Fibroblast of lung (primary cell): ENCODE measurements at regions not wholly inside any gene's neighbourhood (a gene's known extent, or its start where the extent isn't known, plus 50 kb on each side); places are given as distances from the start of the nearest gene placed in this dataset.

Experiments used
- DNase-seq, 2 donors: peaks; one replicate each; pipeline versions ENCODE4 v3.0.0 to v3.0.0-alpha.2; 2010; ENCODE audit warnings: low read depth in 2 of 2
- H2AFZ ChIP-seq: 2 replicates; pipeline ENCODE4 v1.5.1; 2012; ENCODE audit warnings: low read length, control low read depth, inconsistent platforms
- H3K27ac ChIP-seq: 2 replicates; pipeline ENCODE4 v1.5.1; 2011; ENCODE audit warnings: low read length, control low read depth; ENCODE audit not compliant: insufficient read depth
- H3K27me3 ChIP-seq: 2 replicates; pipeline ENCODE4 v1.5.1; 2011; ENCODE audit warnings: mild to moderate bottlenecking, low read length; ENCODE audit not compliant: control insufficient read depth, insufficient read depth
- H3K36me3 ChIP-seq: 2 replicates; pipeline ENCODE4 v1.5.1; 2011; ENCODE audit warnings: low read length; ENCODE audit not compliant: control insufficient read depth, insufficient read depth
- H3K4me1 ChIP-seq: 2 replicates; pipeline ENCODE4 v1.5.1; 2011; ENCODE audit warnings: low read length; ENCODE audit not compliant: control insufficient read depth, insufficient read depth; ENCODE audit errors: extremely low read depth
- H3K4me2 ChIP-seq: 2 replicates; pipeline ENCODE4 v1.5.1; 2011; ENCODE audit warnings: low read length, control low read depth; ENCODE audit not compliant: insufficient read depth; ENCODE audit errors: extremely low read depth
- H3K4me3 ChIP-seq, 4 experiments: fragments of 200-600 bp in 1 of 4; sonication (generic) in 1 of 4; replicated peaks in 1 of 4; 2 replicates each; pipeline ENCODE4 v1.5.1; 2011 to 2016; ENCODE audit warnings: low read length in 4 of 4, low read depth in 3 of 4, mild to moderate bottlenecking in 3 of 4, control low read depth in 2 of 4, inconsistent platforms in 1 of 4, mixed read lengths in 1 of 4; ENCODE audit not compliant: insufficient read depth in 1 of 4; ENCODE audit errors: control extremely low read depth in 1 of 4
- H3K79me2 ChIP-seq: 2 replicates; pipeline ENCODE4 v1.5.1; 2012; ENCODE audit warnings: mild to moderate bottlenecking, low read length, inconsistent platforms; ENCODE audit not compliant: control insufficient read depth, insufficient read depth
- H3K9ac ChIP-seq: 2 replicates; pipeline ENCODE4 v1.5.1; 2011; ENCODE audit warnings: mild to moderate bottlenecking, low read length, control low read depth; ENCODE audit not compliant: insufficient read depth
- H3K9me3 ChIP-seq: 2 replicates; pipeline ENCODE4 v1.5.1; 2012; ENCODE audit warnings: low read depth, low read length; ENCODE audit not compliant: control insufficient read depth, insufficient read depth
- H4K20me1 ChIP-seq: 2 replicates; pipeline ENCODE4 v1.5.1; 2011; ENCODE audit warnings: low read length; ENCODE audit not compliant: control insufficient read depth, insufficient read depth; ENCODE audit errors: extremely low read depth
- CTCF ChIP-seq, 2 donors: IDR thresholded peaks in 1 of 2; conservative IDR thresholded peaks in 1 of 2; 1 replicate in 1 of 2; 2 replicates in 1 of 2; pipeline ENCODE4 v1.5.1; 2011 to 2012; ENCODE audit warnings: low read length in 2 of 2, control low read depth in 1 of 2, inconsistent platforms in 1 of 2, low read depth in 1 of 2, mild to moderate bottlenecking in 1 of 2
- EZH2 ChIP-seq: IDR thresholded peaks from 2 replicates; pipeline ENCODE4 v1.5.1; 2012; ENCODE audit warnings: low read length, control low read depth, mild to moderate bottlenecking; ENCODE audit errors: missing control alignments

GRCh38 chr2:180872255-180872654, 108.2 kb upstream of the UBE2E3 start:
- H3K36me3 ChIP-seq: no peaks in the 10 kb centered on the region
- H3K4me2 ChIP-seq: no peak overlapping the region
- H3K9ac ChIP-seq: no peak overlapping the region
- TF ChIP-seq EZH2 (no peak), CTCF (conservative IDR thresholded peaks at IDR 0.05 in 1 of 2, IDR thresholded peaks at IDR 0.05 in 1 of 2; ENCODE audit: low read depth in 1 of 2, low read length in 2 of 2) (no peak)
- DNase-seq: peak; percentile 42 to 76
- H3K4me3 ChIP-seq: no peak overlapping the region
- H3K9me3 ChIP-seq: no peaks in the 10 kb centered on the region
- no peak overlapping the region for H2AFZ ChIP-seq
- no peak overlapping the region for H3K27ac ChIP-seq
- no peaks in the 10 kb centered on the region for H3K79me2 ChIP-seq
- H3K4me1 ChIP-seq: no peaks in the 10 kb centered on the region
- no peaks in the 10 kb centered on the region for H4K20me1 ChIP-seq
- H3K27me3 ChIP-seq: no peaks in the 10 kb centered on the region

GRCh38 chr2:180871649-180872048, 108.8 kb upstream of the UBE2E3 start:
- Histone ChIP-seq H3K4me3 (no peak overlapping the region), H3K4me2 (no peak overlapping the region), H3K79me2 (no peaks in the 10 kb centered on the region), H3K27me3 (no peaks in the 10 kb centered on the region), H3K36me3 (no peaks in the 10 kb centered on the region), H3K27ac (no peak overlapping the region), H4K20me1 (no peaks in the 10 kb centered on the region), H3K9me3 (no peaks in the 10 kb centered on the region), H3K4me1 (no peaks in the 10 kb centered on the region), H3K9ac (no peak overlapping the region), H2AFZ (no peak overlapping the region)
- TF ChIP-seq CTCF (conservative IDR thresholded peaks at IDR 0.05 in 1 of 2, IDR thresholded peaks at IDR 0.05 in 1 of 2; ENCODE audit: low read depth in 1 of 2, low read length in 2 of 2): no peak
- DNase-seq: peak in 1 of 2 donors; percentile 29

- H3K4me1 ChIP-seq: no peaks in the 10 kb centered on the region
- TF ChIP-seq CTCF (conservative IDR thresholded peaks at IDR 0.05 in 1 of 2, IDR thresholded peaks at IDR 0.05 in 1 of 2; ENCODE audit: low read depth in 1 of 2, low read length in 2 of 2): no peak
- no peak for TF ChIP-seq EZH2
- no peak overlapping the region for H2AFZ ChIP-seq
- no peak overlapping the region for H3K4me3 ChIP-seq
- H3K36me3 ChIP-seq: no peaks in the 10 kb centered on the region
- H4K20me1 ChIP-seq: no peaks in the 10 kb centered on the region
- H3K4me2 ChIP-seq: no peak overlapping the region
- no peaks in the 10 kb centered on the region for H3K27me3 ChIP-seq
- H3K27ac ChIP-seq: no peak overlapping the region
- no peak overlapping the region for H3K9ac ChIP-seq
- H3K79me2 ChIP-seq: no peaks in the 10 kb centered on the region
- no peaks in the 10 kb centered on the region for H3K9me3 ChIP-seq
- DNase-seq: no peak
Measured at GRCh38 chr2:180849851-180850250, 130.6 kb upstream of the UBE2E3 start.
